ENCODE measurements at regions not wholly inside any gene's neighbourhood (a gene's known extent, or its start where the extent isn't known, plus 50 kb on each side); places are given as distances from the start of the nearest gene placed in this dataset.

DNA sequence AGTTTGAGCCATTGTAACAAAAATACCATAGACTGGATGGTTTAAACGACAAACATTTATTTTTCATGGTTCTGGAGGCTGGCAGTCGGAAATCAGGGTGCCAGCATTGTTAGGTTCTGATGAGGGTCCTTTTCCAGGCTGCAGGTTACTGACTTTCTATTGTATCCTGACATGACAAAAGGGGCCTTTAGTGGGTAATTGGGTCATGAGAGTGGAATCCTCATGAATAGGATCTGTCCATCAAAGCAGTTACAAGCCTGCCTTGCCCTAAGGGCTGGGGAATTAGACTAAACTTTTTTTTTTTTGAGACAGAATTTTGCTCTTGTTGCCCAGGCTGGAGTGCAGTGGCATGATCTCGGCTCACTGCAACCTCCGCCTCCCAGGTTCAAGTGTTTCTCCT is 347.9 kb upstream of the TSHZ2 start:
- DNase-seq (ENCODE audit: low spot score), result no peak
- H3K27ac Mint-ChIP-seq (ENCODE audit: unreplicated experiment), result no peak overlapping the region
- H3K27me3 Mint-ChIP-seq (ENCODE audit: low read depth), result no peaks in the 10 kb centered on the region
- TF ChIP-seq, protein P1, sequence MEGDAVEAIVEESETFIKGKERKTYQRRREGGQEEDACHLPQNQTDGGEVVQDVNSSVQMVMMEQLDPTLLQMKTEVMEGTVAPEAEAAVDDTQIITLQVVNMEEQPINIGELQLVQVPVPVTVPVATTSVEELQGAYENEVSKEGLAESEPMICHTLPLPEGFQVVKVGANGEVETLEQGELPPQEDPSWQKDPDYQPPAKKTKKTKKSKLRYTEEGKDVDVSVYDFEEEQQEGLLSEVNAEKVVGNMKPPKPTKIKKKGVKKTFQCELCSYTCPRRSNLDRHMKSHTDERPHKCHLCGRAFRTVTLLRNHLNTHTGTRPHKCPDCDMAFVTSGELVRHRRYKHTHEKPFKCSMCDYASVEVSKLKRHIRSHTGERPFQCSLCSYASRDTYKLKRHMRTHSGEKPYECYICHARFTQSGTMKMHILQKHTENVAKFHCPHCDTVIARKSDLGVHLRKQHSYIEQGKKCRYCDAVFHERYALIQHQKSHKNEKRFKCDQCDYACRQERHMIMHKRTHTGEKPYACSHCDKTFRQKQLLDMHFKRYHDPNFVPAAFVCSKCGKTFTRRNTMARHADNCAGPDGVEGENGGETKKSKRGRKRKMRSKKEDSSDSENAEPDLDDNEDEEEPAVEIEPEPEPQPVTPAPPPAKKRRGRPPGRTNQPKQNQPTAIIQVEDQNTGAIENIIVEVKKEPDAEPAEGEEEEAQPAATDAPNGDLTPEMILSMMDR (IDR thresholded peaks at IDR 0.05), result no peak
- no peaks in the 10 kb centered on the region for H3K36me3 Mint-ChIP-seq (ENCODE audit: low read depth)
- no peaks in the 10 kb centered on the region for H3K9me3 Mint-ChIP-seq (ENCODE audit: low read depth)
- no peak overlapping the region for H3K4me3 Mint-ChIP-seq (ENCODE audit: unreplicated experiment)
- peaks cover 7% of the 10 kb centered on the region for H3K4me1 Mint-ChIP-seq (ENCODE audit: low read depth)

DNA sequence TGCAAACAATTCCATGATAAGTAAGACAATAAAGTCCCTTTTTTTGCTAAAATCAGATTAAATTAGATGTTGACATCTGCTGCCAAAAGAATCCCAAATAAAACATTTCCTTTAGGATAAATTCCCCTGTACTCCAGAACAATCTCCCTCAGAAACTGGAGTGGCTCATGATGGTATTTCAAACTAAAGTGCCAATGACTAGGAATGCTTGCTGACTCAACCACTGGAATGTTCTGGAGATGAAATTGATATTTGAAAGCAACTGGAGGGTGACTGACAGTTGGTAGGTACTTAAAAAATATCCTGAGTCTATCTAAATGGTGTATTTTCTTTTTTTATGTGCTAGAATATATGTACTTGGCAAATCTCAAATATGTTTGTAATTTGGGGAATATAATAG is 350.1 kb upstream of the TSHZ2 start:
- Mint-ChIP-seq H3K9me3 (ENCODE audit: low read depth) (no peaks in the 10 kb centered on the region), H3K36me3 (ENCODE audit: low read depth) (no peaks in the 10 kb centered on the region), H3K27ac (ENCODE audit: unreplicated experiment) (no peak overlapping the region), H3K4me3 (ENCODE audit: unreplicated experiment) (no peak overlapping the region), H3K4me1 (ENCODE audit: low read depth) (peaks cover 7% of the 10 kb centered on the region), H3K27me3 (ENCODE audit: low read depth) (no peaks in the 10 kb centered on the region)
- TF ChIP-seq, protein P1 (IDR thresholded peaks at IDR 0.05), result no peak
- DNase-seq (ENCODE audit: low spot score), result no peak

DNA sequence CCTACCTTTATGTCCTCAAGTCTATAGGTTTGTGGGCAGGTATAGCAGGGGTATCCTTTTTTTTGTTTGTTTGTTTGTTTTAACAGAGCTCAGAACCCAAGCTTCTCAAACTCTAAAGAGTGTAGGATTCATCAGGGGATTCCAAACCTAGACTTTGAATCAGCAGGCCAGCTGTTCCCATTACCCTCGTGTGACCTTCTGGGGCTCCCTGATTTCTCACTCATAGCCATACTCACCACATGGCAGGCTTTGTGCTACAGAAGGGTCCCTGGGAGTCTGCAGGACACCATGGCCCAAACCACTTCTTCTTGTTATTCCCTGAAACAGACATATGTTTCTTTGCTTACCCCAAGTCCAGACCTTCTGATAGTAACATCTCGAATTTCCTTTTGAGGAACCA is 350.8 kb upstream of the TSHZ2 start:
- Mint-ChIP-seq H3K27ac (ENCODE audit: unreplicated experiment) (no peak overlapping the region), H3K36me3 (ENCODE audit: low read depth) (no peaks in the 10 kb centered on the region), H3K4me3 (ENCODE audit: unreplicated experiment) (no peak overlapping the region), H3K4me1 (ENCODE audit: low read depth) (peaks cover 7% of the 10 kb centered on the region), H3K9me3 (ENCODE audit: low read depth) (no peaks in the 10 kb centered on the region), H3K27me3 (ENCODE audit: low read depth) (no peaks in the 10 kb centered on the region)
- no peak for DNase-seq (ENCODE audit: low spot score)
- TF ChIP-seq, protein P1 (IDR thresholded peaks at IDR 0.05), result no peak

DNA sequence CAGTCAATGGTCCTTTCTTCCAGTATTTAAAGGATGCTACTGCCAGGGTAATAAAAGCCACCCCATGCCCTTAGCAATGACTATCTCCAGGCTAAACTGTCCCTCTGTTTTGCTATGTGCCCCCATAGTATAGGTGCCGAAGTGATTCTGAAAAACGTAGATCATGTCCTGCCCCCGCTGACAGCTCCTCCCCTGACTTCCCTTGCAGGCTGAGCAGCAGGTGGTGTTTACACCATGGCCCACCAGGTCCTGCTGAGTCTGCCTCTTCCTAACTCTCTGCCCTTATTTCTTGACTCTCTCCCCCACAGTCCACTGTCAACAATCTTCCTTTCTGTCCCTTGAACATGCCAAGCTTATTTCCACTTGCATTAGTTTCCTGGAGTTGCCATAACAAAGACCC is 352.5 kb upstream of the TSHZ2 start:
- Mint-ChIP-seq H3K9me3 (ENCODE audit: low read depth) (no peaks in the 10 kb centered on the region), H3K27me3 (ENCODE audit: low read depth) (no peaks in the 10 kb centered on the region), H3K36me3 (ENCODE audit: low read depth) (no peaks in the 10 kb centered on the region), H3K27ac (ENCODE audit: unreplicated experiment) (no peak overlapping the region), H3K4me1 (ENCODE audit: low read depth) (peaks cover 7% of the 10 kb centered on the region), H3K4me3 (ENCODE audit: unreplicated experiment) (no peak overlapping the region)
- DNase-seq (ENCODE audit: low spot score), result no peak
- TF ChIP-seq, protein P1 (IDR thresholded peaks at IDR 0.05), result no peak

DNA sequence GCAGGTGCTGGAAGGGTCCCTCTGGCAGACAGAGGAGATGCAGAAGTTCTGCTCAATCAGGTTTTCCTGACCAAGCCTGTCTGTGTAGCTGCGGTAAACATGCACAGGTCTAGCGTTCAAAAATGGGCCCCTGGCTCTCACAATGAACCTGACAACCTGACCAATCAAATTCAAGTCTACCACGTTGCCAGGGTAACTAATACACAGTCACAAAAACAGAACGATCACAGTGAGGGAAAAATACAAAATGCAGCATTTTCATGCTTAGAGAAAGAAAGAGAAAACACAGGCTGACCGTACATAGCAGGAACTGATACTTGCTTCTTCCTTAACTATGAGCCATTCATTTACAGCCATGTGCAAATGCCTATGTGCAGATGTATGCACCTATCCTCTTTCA is 353.1 kb upstream of the TSHZ2 start:
- H3K4me3 Mint-ChIP-seq (ENCODE audit: unreplicated experiment), result no peak overlapping the region
- no peaks in the 10 kb centered on the region for H3K9me3 Mint-ChIP-seq (ENCODE audit: low read depth)
- no peak overlapping the region for H3K27ac Mint-ChIP-seq (ENCODE audit: unreplicated experiment)
- DNase-seq (ENCODE audit: low spot score), result no peak
- no peaks in the 10 kb centered on the region for H3K36me3 Mint-ChIP-seq (ENCODE audit: low read depth)
- H3K27me3 Mint-ChIP-seq (ENCODE audit: low read depth), result no peaks in the 10 kb centered on the region
- TF ChIP-seq, protein P1 (IDR thresholded peaks at IDR 0.05), result no peak
- peaks cover 7% of the 10 kb centered on the region for H3K4me1 Mint-ChIP-seq (ENCODE audit: low read depth)
